ENCODE measurements at regions not wholly inside any gene's neighbourhood (a gene's known extent, or its start where the extent isn't known, plus 50 kb on each side); places are given as distances from the start of the nearest gene placed in this dataset.
"Not testable (repeated sequence)": the region's sequence is repeated elsewhere in the genome, so short reads cannot be mapped to it uniquely, and the experiment has no call there.

- no peak overlapping the region for H3K9ac ChIP-seq (ENCODE audit: low read length)
- peaks cover 12% of the 10 kb centered on the region for H3K4me1 ChIP-seq (ENCODE audit: control insufficient read depth, insufficient read depth, low read length)
- no peaks in the 10 kb centered on the region for H3K27me3 ChIP-seq (replicated peaks; ENCODE audit: control insufficient read depth, insufficient read depth, low read length)
- peak overlapping the region; percentile 22 for H3K4me3 ChIP-seq (ENCODE audit: low read length)
- peaks cover 6% of the 10 kb centered on the region for H3K36me3 ChIP-seq (ENCODE audit: control insufficient read depth, insufficient read depth, low read length, severe bottlenecking)
- H3K9me3 ChIP-seq (ENCODE audit: control insufficient read depth, low read length): no peaks in the 10 kb centered on the region
- DNase-seq (ENCODE audit: low read depth): peak; percentile 47
These were observed 2695.0 kb upstream of the DEFB115 start for GRCh38 chr20:28562510-28562898.

GRCh38 chr20:28562899-28563521, 2694.5 kb upstream of the DEFB115 start:
- H3K36me3 ChIP-seq (ENCODE audit: control insufficient read depth, insufficient read depth, low read length, severe bottlenecking); H3K27me3 ChIP-seq (replicated peaks; ENCODE audit: control insufficient read depth, insufficient read depth, low read length); H3K9me3 ChIP-seq (ENCODE audit: control insufficient read depth, low read length); H3K9ac ChIP-seq (ENCODE audit: low read length): not testable (repeated sequence)
- DNase-seq (ENCODE audit: low read depth): peak; percentile 45
- Histone ChIP-seq H3K4me3 (ENCODE audit: low read length) (peak overlapping the region; percentile 31), H3K4me1 (ENCODE audit: control insufficient read depth, insufficient read depth, low read length) (peaks cover 12% of the 10 kb centered on the region)

GRCh38 chr20:28564024-28564423, 2693.4 kb upstream of the DEFB115 start:
- not testable (repeated sequence) for H3K27me3 ChIP-seq (replicated peaks; ENCODE audit: control insufficient read depth, insufficient read depth, low read length); DNase-seq (ENCODE audit: low read depth); H3K9me3 ChIP-seq (ENCODE audit: control insufficient read depth, low read length); H3K36me3 ChIP-seq (ENCODE audit: control insufficient read depth, insufficient read depth, low read length, severe bottlenecking); H3K4me3 ChIP-seq (ENCODE audit: low read length); H3K9ac ChIP-seq (ENCODE audit: low read length)
- H3K4me1 ChIP-seq (ENCODE audit: control insufficient read depth, insufficient read depth, low read length): peaks cover 12% of the 10 kb centered on the region

GRCh38 chr20:28564688-28565463, 2692.6 kb upstream of the DEFB115 start:
- not testable (repeated sequence) for H3K36me3 ChIP-seq (ENCODE audit: control insufficient read depth, insufficient read depth, low read length, severe bottlenecking); H3K4me3 ChIP-seq (ENCODE audit: low read length); DNase-seq (ENCODE audit: low read depth); H3K27me3 ChIP-seq (replicated peaks; ENCODE audit: control insufficient read depth, insufficient read depth, low read length); H3K9me3 ChIP-seq (ENCODE audit: control insufficient read depth, low read length); H3K9ac ChIP-seq (ENCODE audit: low read length)
- H3K4me1 ChIP-seq (ENCODE audit: control insufficient read depth, insufficient read depth, low read length): peaks cover 12% of the 10 kb centered on the region

GRCh38 chr20:28575991-28576390, 2681.5 kb upstream of the DEFB115 start:
- H3K9me3 ChIP-seq (ENCODE audit: control insufficient read depth, low read length); H3K4me3 ChIP-seq (ENCODE audit: low read length); H3K36me3 ChIP-seq (ENCODE audit: control insufficient read depth, insufficient read depth, low read length, severe bottlenecking); DNase-seq (ENCODE audit: low read depth); H3K27me3 ChIP-seq (replicated peaks; ENCODE audit: control insufficient read depth, insufficient read depth, low read length); H3K4me1 ChIP-seq (ENCODE audit: control insufficient read depth, insufficient read depth, low read length); H3K9ac ChIP-seq (ENCODE audit: low read length): not testable (repeated sequence)

- not testable (repeated sequence) for H3K4me1 ChIP-seq (ENCODE audit: control insufficient read depth, insufficient read depth, low read length); H3K27me3 ChIP-seq (replicated peaks; ENCODE audit: control insufficient read depth, insufficient read depth, low read length); H3K36me3 ChIP-seq (ENCODE audit: control insufficient read depth, insufficient read depth, low read length, severe bottlenecking); H3K9me3 ChIP-seq (ENCODE audit: control insufficient read depth, low read length); DNase-seq (ENCODE audit: low read depth); H3K9ac ChIP-seq (ENCODE audit: low read length); H3K4me3 ChIP-seq (ENCODE audit: low read length)
These were observed 2665.8 kb upstream of the DEFB115 start for GRCh38 chr20:28591680-28592079.

GRCh38 chr20:28593383-28593782, 2664.1 kb upstream of the DEFB115 start:
- H3K4me3 ChIP-seq (ENCODE audit: low read length); H3K9me3 ChIP-seq (ENCODE audit: control insufficient read depth, low read length); DNase-seq (ENCODE audit: low read depth); H3K36me3 ChIP-seq (ENCODE audit: control insufficient read depth, insufficient read depth, low read length, severe bottlenecking); H3K9ac ChIP-seq (ENCODE audit: low read length); H3K4me1 ChIP-seq (ENCODE audit: control insufficient read depth, insufficient read depth, low read length); H3K27me3 ChIP-seq (replicated peaks; ENCODE audit: control insufficient read depth, insufficient read depth, low read length): not testable (repeated sequence)

- not testable (repeated sequence) for H3K9ac ChIP-seq (ENCODE audit: low read length); H3K27me3 ChIP-seq (replicated peaks; ENCODE audit: control insufficient read depth, insufficient read depth, low read length); H3K36me3 ChIP-seq (ENCODE audit: control insufficient read depth, insufficient read depth, low read length, severe bottlenecking); H3K9me3 ChIP-seq (ENCODE audit: control insufficient read depth, low read length); DNase-seq (ENCODE audit: low read depth); H3K4me3 ChIP-seq (ENCODE audit: low read length); H3K4me1 ChIP-seq (ENCODE audit: control insufficient read depth, insufficient read depth, low read length)
These were observed 2663.0 kb upstream of the DEFB115 start for GRCh38 chr20:28594476-28594875.

GRCh38 chr20:28602006-28602402, 2655.5 kb upstream of the DEFB115 start:
- not testable (repeated sequence) for H3K4me1 ChIP-seq (ENCODE audit: control insufficient read depth, insufficient read depth, low read length); H3K36me3 ChIP-seq (ENCODE audit: control insufficient read depth, insufficient read depth, low read length, severe bottlenecking); H3K9me3 ChIP-seq (ENCODE audit: control insufficient read depth, low read length); H3K27me3 ChIP-seq (replicated peaks; ENCODE audit: control insufficient read depth, insufficient read depth, low read length); DNase-seq (ENCODE audit: low read depth)
- Histone ChIP-seq H3K9ac (ENCODE audit: low read length) (peak overlapping the region; percentile 87), H3K4me3 (ENCODE audit: low read length) (peak overlapping the region; percentile 95)

GRCh38 chr20:28602403-28603217, 2654.9 kb upstream of the DEFB115 start:
- not testable (repeated sequence) for H3K36me3 ChIP-seq (ENCODE audit: control insufficient read depth, insufficient read depth, low read length, severe bottlenecking); H3K4me1 ChIP-seq (ENCODE audit: control insufficient read depth, insufficient read depth, low read length); H3K9me3 ChIP-seq (ENCODE audit: control insufficient read depth, low read length); H3K27me3 ChIP-seq (replicated peaks; ENCODE audit: control insufficient read depth, insufficient read depth, low read length)
- DNase-seq (ENCODE audit: low read depth): peak; percentile 80
- Histone ChIP-seq H3K4me3 (ENCODE audit: low read length) (peak overlapping the region; percentile 95), H3K9ac (ENCODE audit: low read length) (peak overlapping the region; percentile 87)

GRCh38 chr20:28603218-28603577, 2654.3 kb upstream of the DEFB115 start:
- H3K27me3 ChIP-seq (replicated peaks; ENCODE audit: control insufficient read depth, insufficient read depth, low read length); H3K9me3 ChIP-seq (ENCODE audit: control insufficient read depth, low read length); DNase-seq (ENCODE audit: low read depth); H3K36me3 ChIP-seq (ENCODE audit: control insufficient read depth, insufficient read depth, low read length, severe bottlenecking); H3K4me1 ChIP-seq (ENCODE audit: control insufficient read depth, insufficient read depth, low read length): not testable (repeated sequence)
- peak overlapping the region; percentile 95 for H3K4me3 ChIP-seq (ENCODE audit: low read length)
- peak overlapping the region; percentile 87 for H3K9ac ChIP-seq (ENCODE audit: low read length)
